ENCODE measurements at regions not wholly inside any gene's neighbourhood (a gene's known extent, or its start where the extent isn't known, plus 50 kb on each side); places are given as distances from the start of the nearest gene placed in this dataset.
"Not testable (repeated sequence)": the region's sequence is repeated elsewhere in the genome, so short reads cannot be mapped to it uniquely, and the experiment has no call there.

DNA sequence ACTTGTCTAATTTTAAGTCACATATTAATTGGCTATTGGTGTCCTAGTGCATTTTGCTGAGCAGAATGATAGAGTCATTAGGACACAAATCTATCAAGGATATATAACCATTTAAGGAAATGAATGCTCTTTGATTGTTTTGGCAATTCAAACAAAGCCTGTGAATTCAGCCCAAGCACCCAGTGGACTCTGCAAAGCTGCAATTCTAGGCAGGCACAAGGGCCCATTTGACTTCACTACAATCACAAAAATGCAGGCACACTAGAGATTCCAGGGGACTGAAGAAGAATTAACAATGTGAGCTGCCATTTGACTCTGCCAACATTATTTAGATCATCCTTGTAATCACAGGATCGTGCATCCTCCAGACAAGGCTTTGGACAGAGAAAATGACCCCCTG lies 544.2 kb upstream of the PHF14 start:
- no peak for DNase-seq (ENCODE audit: low read depth)

DNA sequence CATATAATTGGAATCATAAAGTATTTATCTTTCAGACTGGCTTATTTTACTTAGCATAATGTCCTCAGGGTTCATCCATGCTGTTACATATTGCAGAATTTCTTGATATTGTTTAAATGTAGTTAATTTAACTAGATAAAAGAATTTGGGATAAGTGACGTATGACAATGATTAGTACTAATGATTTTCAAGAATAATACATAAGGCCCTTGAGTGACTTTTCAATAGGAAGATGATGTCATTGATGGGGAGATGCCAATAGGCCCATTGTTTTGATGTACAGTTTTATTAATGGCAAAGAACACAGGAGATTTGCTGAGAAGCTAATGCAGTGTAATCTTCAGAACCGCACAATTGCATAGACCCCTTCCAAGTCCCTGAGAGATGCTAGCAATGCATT lies 537.4 kb upstream of the PHF14 start:
- DNase-seq (ENCODE audit: low read depth) = no peak
- no peak overlapping the region for H3K4me3 ChIP-seq (ENCODE audit: control insufficient read depth, low read depth, low read length)
- TF ChIP-seq, protein P1, sequence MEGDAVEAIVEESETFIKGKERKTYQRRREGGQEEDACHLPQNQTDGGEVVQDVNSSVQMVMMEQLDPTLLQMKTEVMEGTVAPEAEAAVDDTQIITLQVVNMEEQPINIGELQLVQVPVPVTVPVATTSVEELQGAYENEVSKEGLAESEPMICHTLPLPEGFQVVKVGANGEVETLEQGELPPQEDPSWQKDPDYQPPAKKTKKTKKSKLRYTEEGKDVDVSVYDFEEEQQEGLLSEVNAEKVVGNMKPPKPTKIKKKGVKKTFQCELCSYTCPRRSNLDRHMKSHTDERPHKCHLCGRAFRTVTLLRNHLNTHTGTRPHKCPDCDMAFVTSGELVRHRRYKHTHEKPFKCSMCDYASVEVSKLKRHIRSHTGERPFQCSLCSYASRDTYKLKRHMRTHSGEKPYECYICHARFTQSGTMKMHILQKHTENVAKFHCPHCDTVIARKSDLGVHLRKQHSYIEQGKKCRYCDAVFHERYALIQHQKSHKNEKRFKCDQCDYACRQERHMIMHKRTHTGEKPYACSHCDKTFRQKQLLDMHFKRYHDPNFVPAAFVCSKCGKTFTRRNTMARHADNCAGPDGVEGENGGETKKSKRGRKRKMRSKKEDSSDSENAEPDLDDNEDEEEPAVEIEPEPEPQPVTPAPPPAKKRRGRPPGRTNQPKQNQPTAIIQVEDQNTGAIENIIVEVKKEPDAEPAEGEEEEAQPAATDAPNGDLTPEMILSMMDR (conservative IDR thresholded peaks at IDR 0.05; ENCODE audit: control insufficient read depth, insufficient read depth, low read depth, low read length) = no peak

More for the DNA sequence above, 544.2 kb upstream of the PHF14 start:
- TF ChIP-seq, protein P1 (conservative IDR thresholded peaks at IDR 0.05; ENCODE audit: control insufficient read depth, insufficient read depth, low read depth, low read length) = no peak
- H3K4me3 ChIP-seq (ENCODE audit: control insufficient read depth, low read depth, low read length) = no peak overlapping the region

DNA sequence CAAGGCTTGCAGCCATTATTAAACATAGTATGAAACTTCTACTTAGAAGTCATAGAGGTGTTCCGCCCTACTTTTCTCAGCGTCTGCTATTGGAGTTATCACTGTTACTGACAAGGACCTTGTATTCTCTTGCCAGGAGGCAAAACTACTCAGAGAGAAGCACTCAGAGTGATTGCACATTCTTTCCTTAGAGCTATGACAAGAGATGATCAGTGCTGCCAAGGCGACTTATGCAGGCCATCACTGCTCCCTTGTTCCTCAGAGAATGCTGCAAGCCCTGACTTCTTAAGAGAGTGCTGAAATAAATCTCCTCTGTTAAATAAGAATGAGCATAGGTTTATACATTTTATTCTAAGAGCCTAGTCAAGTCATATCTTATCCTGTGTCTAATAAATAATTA lies 534.6 kb upstream of the PHF14 start:
- TF ChIP-seq, protein P1 (conservative IDR thresholded peaks at IDR 0.05; ENCODE audit: control insufficient read depth, insufficient read depth, low read depth, low read length) = no peak
- no peak for DNase-seq (ENCODE audit: low read depth)
- H3K4me3 ChIP-seq (ENCODE audit: control insufficient read depth, low read depth, low read length) = no peak overlapping the region

DNA sequence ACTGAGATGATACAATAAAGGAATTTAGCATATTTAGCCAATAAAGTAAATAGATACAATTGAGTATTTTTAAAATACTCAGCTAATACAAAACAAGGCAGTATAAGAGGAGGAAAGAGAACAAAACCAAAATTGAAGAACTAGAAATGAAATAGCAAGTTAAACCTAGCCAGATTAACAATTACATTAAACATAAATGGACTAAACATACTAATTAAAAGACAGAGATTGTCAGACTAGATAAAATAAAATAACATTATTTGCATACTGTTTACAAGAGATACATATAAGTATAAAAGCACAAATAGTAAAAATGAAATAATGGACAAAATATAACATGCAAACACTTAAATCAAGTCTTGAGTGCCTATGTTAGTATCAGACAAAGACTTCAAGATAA lies 517.7 kb upstream of the PHF14 start:
- no peak for DNase-seq (ENCODE audit: low read depth)
- no peak overlapping the region for H3K4me3 ChIP-seq (ENCODE audit: control insufficient read depth, low read depth, low read length)
- TF ChIP-seq, protein P1 (conservative IDR thresholded peaks at IDR 0.05; ENCODE audit: control insufficient read depth, insufficient read depth, low read depth, low read length) = no peak

DNA sequence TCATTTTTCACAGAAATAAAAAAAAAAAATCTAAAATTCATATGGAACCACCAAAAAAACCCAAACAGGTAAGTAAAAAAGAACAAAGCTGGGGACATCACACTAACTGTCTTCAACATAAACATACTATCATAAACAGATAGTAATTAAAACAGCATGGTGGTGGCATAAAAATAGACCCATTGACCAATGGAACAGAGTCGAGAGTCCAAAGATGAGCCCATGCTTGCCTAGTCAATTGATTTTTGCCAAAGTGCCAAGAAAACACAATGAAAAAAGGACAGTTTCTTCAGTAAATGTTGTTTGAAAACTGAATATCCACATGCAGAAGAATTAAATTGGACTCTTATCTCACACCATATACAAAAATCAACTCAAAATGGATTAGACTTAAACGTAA lies 513.2 kb upstream of the PHF14 start:
- DNase-seq (ENCODE audit: low read depth) = no peak
- TF ChIP-seq, protein P1 (conservative IDR thresholded peaks at IDR 0.05; ENCODE audit: control insufficient read depth, insufficient read depth, low read depth, low read length) = no peak
- H3K4me3 ChIP-seq (ENCODE audit: control insufficient read depth, low read depth, low read length) = no peak overlapping the region

DNA sequence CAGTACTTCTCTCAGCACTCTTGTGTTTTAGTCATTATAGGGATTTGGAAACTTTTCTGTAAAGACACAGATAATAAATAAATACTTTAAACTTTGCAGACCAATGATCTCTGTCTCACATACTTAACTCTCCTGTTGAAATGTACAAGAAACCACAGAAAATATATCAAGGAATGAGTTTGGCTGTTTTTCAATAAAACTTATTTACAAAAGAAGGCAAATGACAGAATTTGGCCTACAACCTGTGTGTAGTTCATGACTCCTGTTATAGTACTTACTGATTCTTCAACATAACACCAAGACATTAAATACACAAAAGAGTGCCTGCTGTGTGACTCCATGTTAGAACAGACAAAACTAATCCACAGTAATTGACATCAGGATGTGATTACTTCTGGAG lies 510.0 kb upstream of the PHF14 start:
- no peak for DNase-seq (ENCODE audit: low read depth)
- no peak overlapping the region for H3K4me3 ChIP-seq (ENCODE audit: control insufficient read depth, low read depth, low read length)
- TF ChIP-seq, protein P1 (conservative IDR thresholded peaks at IDR 0.05; ENCODE audit: control insufficient read depth, insufficient read depth, low read depth, low read length) = no peak

DNA sequence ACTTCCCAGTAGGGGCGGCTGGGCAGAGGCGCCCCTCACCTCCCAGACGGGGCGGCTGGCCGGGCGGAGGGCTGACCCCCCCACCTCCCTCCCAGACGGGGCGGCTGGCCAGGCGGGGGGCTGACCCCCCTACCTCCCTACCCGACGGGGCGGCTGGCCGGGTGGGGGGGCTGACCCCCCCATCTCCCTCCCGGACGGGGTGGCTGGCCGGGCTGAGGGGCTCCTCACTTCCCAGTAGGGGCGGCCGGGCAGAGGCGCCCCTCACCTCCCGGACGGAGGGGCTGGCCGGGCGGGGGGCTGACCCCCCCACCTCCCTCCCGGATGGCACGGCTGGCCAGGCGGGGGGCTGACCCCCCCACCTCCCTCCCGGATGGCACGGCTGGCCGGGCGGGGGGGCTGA lies 508.1 kb upstream of the PHF14 start:
- DNase-seq (ENCODE audit: low read depth); H3K4me3 ChIP-seq (ENCODE audit: control insufficient read depth, low read depth, low read length): not testable (repeated sequence)

Measured in fibroblast of mammary gland (primary cell).